NCI-H82 (cell line): ENCODE measurements at regions not wholly inside any gene's neighbourhood (a gene's known extent, or its start where the extent isn't known, plus 50 kb on each side); places are given as distances from the start of the nearest gene placed in this dataset.
"Not testable (repeated sequence)": the region's sequence is repeated elsewhere in the genome, so short reads cannot be mapped to it uniquely, and the experiment has no call there.

Experiments
- DNase-seq: peaks from one replicate; lab custom pipeline; 2025; lab: John Stamatoyannopoulos, UW

DNA sequence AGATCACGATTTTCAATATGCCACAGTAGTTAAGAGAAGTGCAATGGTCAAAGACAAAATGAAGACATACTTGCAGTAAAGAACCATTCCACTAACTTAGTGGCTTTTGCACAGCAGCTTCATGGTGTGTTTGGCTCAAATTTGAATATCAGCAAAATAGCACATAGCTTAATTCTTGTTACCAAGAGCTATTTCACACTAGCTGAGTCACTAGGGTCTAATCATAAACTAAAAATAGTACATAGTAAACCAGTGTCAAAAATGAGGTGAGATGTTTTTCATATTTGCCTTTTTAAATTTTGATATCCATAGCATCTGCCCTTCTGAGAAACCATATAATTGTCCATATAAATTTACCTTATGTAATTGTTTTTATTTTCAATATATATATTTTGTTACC is 325.0 kb upstream of the LUZP2 start:
- no peak for DNase-seq

DNA sequence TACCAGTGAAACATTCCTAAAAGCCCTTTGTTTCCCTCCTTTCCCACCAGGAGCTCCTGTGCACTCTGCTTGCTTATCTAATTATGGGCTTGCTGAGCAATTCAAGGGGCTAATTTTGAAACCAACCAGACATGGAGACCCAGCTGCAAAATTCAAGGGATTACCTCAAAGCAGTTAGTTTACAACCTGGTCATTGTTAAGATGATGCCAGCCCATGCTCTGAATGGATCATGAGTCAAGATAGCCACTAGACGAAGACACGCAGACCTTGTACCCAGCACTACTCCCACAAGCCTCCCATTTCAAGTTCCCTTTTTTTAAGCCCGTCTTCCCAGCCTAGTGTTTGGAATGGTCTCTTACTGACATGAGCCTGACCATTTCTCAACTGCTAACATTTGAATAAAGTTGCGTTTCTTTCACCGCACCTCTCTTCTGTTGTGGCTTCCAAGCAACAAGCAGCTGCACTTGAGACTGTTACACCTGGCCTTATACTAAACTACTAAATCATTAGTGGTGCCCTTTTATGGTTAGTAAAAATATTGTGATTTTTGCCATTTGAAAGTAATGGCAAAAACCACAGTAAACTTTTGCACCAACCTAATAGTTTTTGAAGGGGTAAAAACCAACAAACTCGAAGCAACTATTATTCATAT is 315.3 kb upstream of the LUZP2 start:
- DNase-seq: no peak

DNA sequence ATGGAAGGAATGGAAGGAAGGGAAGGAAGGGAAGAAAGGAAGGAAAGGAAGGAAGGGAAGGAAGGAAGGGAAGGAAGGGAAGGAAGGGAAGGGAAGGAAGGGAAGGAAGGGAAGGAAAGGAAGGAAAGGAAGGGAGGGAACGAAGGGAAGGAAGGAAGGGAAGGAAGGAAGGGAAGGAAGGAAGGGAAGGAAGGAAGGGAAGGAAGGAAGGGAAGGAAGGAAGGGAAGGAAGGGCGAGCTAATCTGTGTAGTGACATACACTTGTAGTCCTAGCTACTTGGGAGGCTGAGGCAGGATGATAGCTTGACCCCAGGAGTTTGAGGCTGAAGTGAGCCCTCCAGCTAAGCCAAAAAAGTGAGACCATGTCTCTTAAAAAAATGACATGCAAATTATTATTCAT is 311.3 kb upstream of the LUZP2 start:
- not testable (repeated sequence) for DNase-seq

DNA sequence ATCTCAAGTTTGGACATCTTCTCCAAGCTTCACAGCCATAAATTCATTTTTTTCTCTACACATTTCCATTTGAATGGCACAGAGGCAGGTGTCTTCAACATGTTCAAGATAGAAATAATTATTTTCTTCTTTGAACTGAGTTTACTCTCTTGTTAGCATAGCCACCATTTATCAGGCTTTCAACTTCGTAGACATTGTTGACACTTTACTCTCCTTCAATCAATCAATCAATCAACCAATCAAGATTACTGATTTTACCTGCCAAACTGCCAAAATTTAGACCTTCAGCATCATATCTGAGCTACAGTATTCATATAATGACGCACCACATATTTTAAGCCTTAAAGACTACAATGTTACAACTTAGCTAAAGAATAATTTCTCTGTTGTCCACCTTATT is 300.1 kb upstream of the LUZP2 start:
- no peak for DNase-seq

DNA sequence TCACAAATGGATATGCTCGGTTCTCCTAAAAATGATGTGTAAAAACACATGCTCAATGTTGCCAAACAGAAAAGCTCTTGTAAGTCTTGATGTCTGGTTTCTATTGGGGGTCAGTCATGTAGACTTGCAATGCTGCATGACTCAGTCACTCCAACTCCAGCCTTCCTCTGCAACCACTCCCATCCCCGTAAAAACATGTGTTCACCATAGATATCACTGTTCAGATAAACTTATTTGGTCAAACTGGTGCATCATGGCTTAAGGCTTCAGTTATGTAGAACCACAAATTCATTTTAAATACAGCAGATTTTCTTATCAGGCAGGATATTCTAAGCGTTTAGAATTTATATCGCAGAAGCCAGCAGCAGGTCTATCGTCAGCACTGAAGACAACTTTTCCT is 298.4 kb upstream of the LUZP2 start:
- DNase-seq: no peak

DNA sequence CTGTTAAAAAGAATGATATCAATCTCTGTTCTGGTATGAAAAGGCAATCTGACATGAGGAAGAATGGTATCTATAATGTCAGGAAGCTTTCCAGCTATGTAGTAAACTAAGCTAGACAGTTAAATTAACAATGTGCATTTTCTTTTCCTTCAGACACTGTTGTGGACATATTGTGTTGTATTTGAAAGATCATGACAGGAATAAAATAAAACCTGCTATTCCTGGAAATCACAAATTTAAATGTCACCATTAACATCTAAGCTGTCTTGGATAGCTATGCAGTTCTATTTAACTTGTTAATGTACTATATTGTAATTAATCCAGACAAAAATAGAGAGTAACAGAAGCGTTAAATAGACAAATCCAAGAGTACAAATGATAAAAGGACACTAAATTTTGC is 297.4 kb upstream of the LUZP2 start:
- DNase-seq: no peak

GRCh38 chr11:24206030-24206429 is 290.8 kb upstream of the LUZP2 start:
- DNase-seq: no peak

- no peak for DNase-seq
Observed at GRCh38 chr11:24206511-24206910, 290.3 kb upstream of the LUZP2 start.

GRCh38 chr11:24216488-24216887 is 280.4 kb upstream of the LUZP2 start:
- DNase-seq: no peak

DNA sequence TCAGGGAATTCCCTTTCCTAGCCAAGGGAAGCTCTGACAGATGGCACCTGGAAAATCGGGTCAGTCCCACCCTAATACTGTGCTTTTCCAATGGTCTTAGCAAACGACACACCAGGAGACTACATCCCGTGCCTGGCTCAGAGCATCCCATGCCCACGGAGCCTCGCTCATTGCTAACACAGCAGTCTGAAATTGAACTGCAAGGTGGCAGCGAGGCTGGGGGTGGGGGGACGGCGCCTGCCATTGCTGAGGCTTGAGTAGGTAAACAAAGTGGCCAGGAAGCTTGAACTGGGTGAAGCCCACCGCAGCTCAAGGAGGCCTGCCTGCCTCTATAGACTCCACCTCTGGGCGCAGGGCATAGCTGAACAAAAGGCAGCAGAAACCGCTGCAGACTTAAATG is 279.5 kb upstream of the LUZP2 start:
- DNase-seq: not testable (repeated sequence)

DNA sequence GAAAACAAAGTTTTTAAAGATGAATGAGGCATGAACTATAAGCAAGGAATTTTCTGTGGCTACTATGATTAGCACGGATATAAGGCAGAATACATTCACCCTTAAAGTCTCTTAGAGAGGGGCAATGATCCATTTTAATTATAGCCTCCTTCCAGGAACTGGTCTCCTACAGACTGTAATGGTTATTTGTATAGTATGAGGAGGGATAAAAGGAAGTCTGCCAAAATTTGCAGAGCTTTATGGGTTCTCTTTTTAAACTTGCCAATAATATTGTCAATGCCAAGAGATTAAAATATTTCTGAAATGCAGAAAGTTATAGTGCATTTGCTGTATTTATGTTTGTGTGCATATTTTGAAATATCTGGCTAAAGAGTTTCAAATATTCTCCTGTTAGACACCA is 271.4 kb upstream of the LUZP2 start:
- DNase-seq: no peak

DNA sequence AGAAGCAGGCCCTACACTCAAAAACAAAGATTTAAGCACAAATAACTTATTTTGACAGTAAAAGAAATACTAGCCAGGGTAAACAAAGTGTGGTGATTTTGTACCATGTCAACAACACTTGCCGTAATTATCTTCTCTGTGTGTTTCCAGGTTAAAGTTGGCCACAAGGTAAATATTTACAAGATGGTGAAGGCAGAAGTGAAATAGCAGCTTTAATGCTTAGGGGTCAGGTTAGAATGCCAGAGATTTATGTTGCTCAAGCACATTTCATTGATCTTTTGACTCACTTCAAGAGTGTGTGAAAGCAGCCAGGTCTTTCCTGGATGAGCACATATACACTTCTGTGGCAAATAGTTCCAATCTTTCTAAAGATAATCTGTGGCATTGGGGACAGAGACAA is 270.2 kb upstream of the LUZP2 start:
- DNase-seq: no peak

- no peak for DNase-seq
Observed at GRCh38 chr11:24233041-24233440, 263.8 kb upstream of the LUZP2 start.

DNA sequence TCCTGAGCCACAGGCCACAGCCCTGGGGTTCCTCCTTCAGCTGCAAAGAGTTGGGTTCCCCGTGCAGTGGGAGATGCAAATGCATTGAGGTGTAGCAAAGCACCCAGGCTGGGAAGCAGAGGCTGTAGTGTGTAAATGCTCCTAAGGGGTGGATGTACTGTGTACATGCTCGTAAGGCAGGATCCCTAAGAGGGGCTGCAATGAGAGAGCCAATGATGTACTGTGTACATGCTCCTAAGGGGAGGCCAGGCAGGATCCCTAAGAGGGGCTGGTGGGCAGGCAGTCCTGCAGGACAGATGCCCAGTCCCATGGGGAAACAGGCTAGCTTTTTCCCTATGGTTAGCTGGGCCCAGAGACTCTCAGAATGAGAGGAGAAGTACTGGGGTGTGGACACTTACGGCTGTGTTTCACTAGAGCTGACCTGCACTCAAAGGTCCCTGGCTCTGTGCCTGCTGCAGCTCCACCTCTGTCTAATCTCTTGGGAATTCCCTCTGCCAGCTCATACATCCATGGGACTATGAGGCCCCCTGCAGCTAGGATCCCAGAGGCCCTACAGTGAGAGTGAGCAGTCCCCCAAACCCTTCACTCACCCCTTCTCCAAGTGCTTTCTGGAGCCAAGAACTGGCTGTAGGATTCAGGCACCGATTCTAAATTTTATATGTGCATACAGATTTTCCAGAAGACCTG is 261.9 kb upstream of the LUZP2 start:
- DNase-seq: peak; percentile 3

GRCh38 chr11:24238771-24239645 is 257.8 kb upstream of the LUZP2 start:
- peak; percentile 1 for DNase-seq

DNA sequence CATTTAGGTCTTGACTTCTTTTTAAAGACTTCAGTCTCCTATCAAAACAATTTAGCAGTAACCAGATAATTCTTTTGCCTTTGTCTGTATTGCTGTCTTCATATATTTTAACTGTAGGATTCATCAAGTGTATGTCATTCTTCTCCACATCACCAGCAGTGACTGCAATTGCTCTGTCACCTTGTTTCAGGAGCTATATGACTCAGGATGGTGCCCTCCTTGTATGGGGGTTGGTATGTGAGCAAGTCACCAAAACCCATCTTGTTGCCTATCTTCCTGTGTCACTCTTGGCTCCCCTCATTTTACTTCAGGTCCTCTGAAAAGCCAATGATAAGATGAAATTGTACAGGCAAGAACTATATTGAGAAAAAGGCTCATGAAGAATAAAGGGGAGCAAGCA is 256.9 kb upstream of the LUZP2 start:
- DNase-seq: no peak

DNA sequence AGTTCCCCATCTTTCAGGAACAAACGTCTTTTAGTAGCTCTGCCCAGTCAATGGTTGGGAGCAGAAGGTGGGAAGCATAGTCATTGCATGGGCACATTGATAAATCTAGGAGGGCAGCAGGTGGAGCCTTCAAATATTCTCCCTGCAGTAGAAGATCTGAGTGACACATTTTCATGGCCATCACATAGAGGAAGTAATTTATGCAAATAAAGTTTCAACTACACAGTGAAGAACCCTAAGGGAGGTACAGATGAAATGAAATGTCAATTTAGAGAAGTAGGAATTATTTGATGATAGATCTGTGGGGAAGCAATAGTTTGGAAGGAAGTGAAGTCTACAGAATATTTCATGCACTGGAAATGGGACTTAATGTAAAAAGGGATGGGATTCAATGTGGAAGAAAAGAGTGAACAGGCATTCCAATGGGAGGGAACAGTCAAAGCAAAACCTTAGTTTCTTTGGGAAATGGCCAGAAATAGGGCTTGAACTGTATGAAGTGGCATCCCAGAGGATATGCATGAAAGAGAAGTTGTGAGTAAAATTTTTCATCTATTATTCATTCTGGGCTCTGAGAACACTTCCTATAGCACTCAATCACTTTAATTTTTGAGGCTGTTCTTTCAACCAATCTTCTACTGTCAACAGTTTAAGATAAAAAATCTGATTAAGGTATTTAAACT is 256.2 kb upstream of the LUZP2 start:
- DNase-seq: no peak

DNA sequence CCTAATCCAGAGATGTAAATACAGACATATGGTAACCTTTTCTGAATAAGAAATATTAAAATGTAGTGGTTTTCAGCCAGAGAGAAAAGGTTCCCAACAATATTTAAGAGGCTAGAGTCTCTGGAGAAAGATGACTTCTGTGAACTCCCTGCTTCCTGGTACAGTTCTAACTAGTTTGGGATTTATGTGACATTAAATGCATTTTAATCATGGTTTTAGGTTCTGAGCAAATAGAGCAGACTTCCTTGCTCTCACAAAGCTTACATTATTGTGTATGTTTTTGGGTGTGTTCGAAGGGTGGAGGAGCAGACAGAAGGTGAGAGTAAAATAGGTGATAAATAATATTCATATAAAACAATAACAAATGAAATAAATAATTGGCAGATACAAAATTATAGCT is 250.1 kb upstream of the LUZP2 start:
- no peak for DNase-seq

DNA sequence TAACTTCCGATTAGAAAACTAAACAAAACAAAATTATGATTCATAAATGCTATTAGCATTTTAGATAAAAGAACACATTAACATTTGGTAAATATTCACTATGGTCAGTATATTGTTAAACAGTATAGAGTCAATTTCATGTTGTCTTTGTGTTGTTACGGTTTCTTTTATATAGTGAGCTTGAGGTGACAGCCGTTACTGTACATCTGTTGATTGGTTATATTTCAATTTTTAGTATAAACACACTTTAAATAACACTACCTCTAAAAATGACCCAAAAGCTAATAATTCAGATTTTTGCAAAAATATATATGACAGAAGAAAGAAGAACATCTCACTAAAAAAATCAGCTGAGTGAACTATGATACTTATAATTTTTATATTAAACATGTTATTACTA is 249.0 kb upstream of the LUZP2 start:
- no peak for DNase-seq

DNA sequence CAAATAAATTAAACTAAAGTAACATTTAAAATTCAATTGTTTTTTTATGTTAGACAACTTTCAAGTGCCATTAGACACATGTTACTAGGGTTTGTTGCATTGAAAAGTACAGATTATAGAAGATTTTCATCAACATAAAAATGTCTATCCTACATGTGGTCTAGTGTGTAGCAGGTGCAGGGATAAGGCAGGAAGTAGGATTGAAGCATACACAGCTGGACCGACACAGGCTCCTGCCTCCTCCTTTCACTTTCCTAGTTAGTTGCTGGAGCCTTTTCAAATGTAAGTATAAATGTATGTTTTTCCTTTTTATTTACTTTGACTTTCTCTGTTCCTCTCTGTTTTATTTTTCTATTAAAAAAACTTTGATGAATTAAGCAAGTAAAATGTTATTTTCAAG is 246.9 kb upstream of the LUZP2 start:
- DNase-seq: no peak

- no peak for DNase-seq
Observed at GRCh38 chr11:24253237-24253760, 243.6 kb upstream of the LUZP2 start.

DNA sequence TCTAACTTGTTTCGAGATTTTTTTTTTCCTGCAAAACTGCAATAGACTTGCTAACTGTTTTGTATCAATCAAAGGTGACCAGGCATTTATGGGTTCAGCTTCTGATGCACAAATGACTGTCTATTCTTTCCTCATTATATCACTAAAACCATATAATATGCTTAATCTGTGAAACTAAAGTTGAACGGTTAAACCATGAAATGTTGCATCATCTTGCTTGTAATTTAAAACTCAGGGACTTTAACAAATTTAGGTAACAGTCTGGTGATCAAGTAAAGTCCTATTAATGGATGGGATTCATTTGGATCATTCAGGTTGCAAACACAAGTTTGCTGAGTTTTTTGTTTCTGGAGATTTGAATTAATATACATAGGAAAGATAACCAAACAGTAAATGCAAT is 232.0 kb upstream of the LUZP2 start:
- DNase-seq: no peak
